Osteocyte (in vitro differentiated cells): ENCODE measurements at regions not wholly inside any gene's neighbourhood (a gene's known extent, or its start where the extent isn't known, plus 50 kb on each side); places are given as distances from the start of the nearest gene placed in this dataset.

Experiments used
- DNase-seq: peaks from one replicate; pipeline ENCODE4 v3.0.0; 2021; ENCODE audit warnings: mixed read lengths; ENCODE audit not compliant: unreplicated experiment; ENCODE audit errors: extremely low spot score
- H3K27ac Mint-ChIP-seq: one replicate; pipeline ENCODE4 v1.8.0; 2021; ENCODE audit warnings: mild to moderate bottlenecking, mixed read lengths; ENCODE audit not compliant: unreplicated experiment
- H3K27me3 Mint-ChIP-seq: one replicate; pipeline ENCODE4 v1.8.0; 2021; ENCODE audit warnings: mixed read lengths; ENCODE audit not compliant: unreplicated experiment
- H3K36me3 Mint-ChIP-seq: one replicate; pipeline ENCODE4 v1.8.0; 2021; ENCODE audit warnings: mixed read lengths; ENCODE audit not compliant: unreplicated experiment
- H3K4me1 Mint-ChIP-seq: one replicate; pipeline ENCODE4 v1.8.0; 2021; ENCODE audit warnings: mixed read lengths; ENCODE audit not compliant: unreplicated experiment
- H3K4me3 Mint-ChIP-seq: one replicate; pipeline ENCODE4 v1.8.0; 2021; ENCODE audit warnings: mild to moderate bottlenecking, moderate library complexity, mixed read lengths; ENCODE audit not compliant: unreplicated experiment
- H3K9me3 Mint-ChIP-seq: one replicate; pipeline ENCODE4 v1.8.0; 2021; ENCODE audit warnings: mixed read lengths; ENCODE audit not compliant: unreplicated experiment
- CTCF ChIP-seq: fragments of 200-600 bp; sonication (generic); IDR thresholded peaks from 2 replicates; pipeline ENCODE4 v1.5.0; 2021; ENCODE audit warnings: antibody characterized with exemption, mild to moderate bottlenecking, moderate library complexity

- H3K36me3 Mint-ChIP-seq, result no peaks in the 10 kb centered on the region
- H3K27me3 Mint-ChIP-seq, result no peaks in the 10 kb centered on the region
- no peak for DNase-seq
- TF ChIP-seq CTCF, result no peak
- H3K27ac Mint-ChIP-seq, result peak overlapping the region; percentile 79
- H3K4me3 Mint-ChIP-seq, result no peak overlapping the region
- no peaks in the 10 kb centered on the region for H3K9me3 Mint-ChIP-seq
- peaks cover 37% of the 10 kb centered on the region for H3K4me1 Mint-ChIP-seq
Observed at GRCh38 chr5:125059255-125060002, 313.0 kb upstream of the ZNF608 start.

- no peak for DNase-seq
- TF ChIP-seq CTCF, result no peak
- no peak overlapping the region for H3K4me3 Mint-ChIP-seq
- no peaks in the 10 kb centered on the region for H3K9me3 Mint-ChIP-seq
- H3K27me3 Mint-ChIP-seq, result no peaks in the 10 kb centered on the region
- H3K36me3 Mint-ChIP-seq, result no peaks in the 10 kb centered on the region
- H3K27ac Mint-ChIP-seq, result no peak overlapping the region
- H3K4me1 Mint-ChIP-seq, result peaks cover 37% of the 10 kb centered on the region
Observed at GRCh38 chr5:125061726-125062125, 315.3 kb upstream of the ZNF608 start.

- no peak overlapping the region for H3K4me3 Mint-ChIP-seq
- no peaks in the 10 kb centered on the region for H3K9me3 Mint-ChIP-seq
- H3K27ac Mint-ChIP-seq, result no peak overlapping the region
- H3K27me3 Mint-ChIP-seq, result no peaks in the 10 kb centered on the region
- H3K4me1 Mint-ChIP-seq, result peaks cover 7% of the 10 kb centered on the region
- TF ChIP-seq CTCF, result no peak
- no peaks in the 10 kb centered on the region for H3K36me3 Mint-ChIP-seq
- DNase-seq, result no peak
Observed at GRCh38 chr5:125064621-125065438, 318.4 kb upstream of the ZNF608 start.

- Mint-ChIP-seq H3K27me3 (no peaks in the 10 kb centered on the region), H3K4me1 (no peaks in the 10 kb centered on the region), H3K9me3 (peaks cover under 1% of the 10 kb centered on the region), H3K36me3 (no peaks in the 10 kb centered on the region), H3K4me3 (no peak overlapping the region), H3K27ac (no peak overlapping the region)
- TF ChIP-seq CTCF, result no peak
- DNase-seq, result no peak
Observed at GRCh38 chr5:125065741-125066140, 319.3 kb upstream of the ZNF608 start.

GRCh38 chr5:125070961-125071360 lies 324.5 kb upstream of the ZNF608 start:
- no peak overlapping the region for H3K27ac Mint-ChIP-seq
- H3K4me1 Mint-ChIP-seq, result no peaks in the 10 kb centered on the region
- no peak overlapping the region for H3K4me3 Mint-ChIP-seq
- peaks cover 27% of the 10 kb centered on the region for H3K9me3 Mint-ChIP-seq
- no peak for DNase-seq
- H3K36me3 Mint-ChIP-seq, result peaks cover 12% of the 10 kb centered on the region
- H3K27me3 Mint-ChIP-seq, result no peaks in the 10 kb centered on the region
- no peak for TF ChIP-seq CTCF
